HG03354 (cell line): ENCODE measurements at regions not wholly inside any gene's neighbourhood (a gene's known extent, or its start where the extent isn't known, plus 50 kb on each side); places are given as distances from the start of the nearest gene placed in this dataset.

ENCODE experiments used
- ATAC-seq: cut with Tn5 transposase; IDR thresholded peaks from one replicate; pipeline ENCODE4 v1.9.1; 2021; ENCODE audit warnings: mild to moderate bottlenecking; ENCODE audit not compliant: unreplicated experiment, poor library complexity, severe bottlenecking

DNA sequence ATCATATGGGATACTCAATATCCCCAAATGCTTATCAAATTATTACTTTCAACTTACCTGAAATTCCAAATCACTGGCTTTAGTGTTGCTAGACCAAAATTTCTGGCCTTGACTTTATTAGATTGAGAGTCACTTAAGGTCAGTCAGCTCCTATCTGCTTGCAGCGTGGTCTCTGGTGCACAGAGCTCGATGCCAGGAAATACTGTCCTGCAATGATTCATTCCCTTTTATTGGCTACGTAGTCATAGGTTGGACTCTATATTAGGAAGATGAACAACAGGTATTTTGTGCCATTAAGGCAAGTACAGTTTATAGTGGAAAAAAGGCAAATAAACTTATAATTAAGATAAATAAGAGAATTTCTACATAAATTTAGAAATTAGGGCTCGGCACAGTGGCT is 378.6 kb upstream of the MCTP2 start:
- ATAC-seq, result no peak

DNA sequence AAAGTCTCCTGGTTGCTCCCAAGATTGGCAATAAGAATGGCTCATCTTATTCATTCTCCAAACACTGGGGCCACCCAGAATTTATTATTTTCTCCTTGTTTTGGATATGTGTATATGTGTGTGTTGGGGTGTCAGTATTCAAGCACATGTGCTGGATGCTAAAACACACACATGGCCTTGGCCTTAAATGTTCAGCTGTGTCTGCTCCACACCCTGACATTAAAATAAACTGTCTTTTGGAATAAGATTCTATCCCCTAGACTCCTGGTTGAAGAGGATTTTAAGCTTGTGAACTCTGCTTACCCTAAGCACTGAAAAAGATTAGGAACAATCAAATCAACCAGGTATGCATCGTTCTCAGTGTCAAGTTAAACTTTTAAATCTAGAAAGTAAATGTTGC is 382.9 kb upstream of the MCTP2 start:
- ATAC-seq, result no peak

DNA sequence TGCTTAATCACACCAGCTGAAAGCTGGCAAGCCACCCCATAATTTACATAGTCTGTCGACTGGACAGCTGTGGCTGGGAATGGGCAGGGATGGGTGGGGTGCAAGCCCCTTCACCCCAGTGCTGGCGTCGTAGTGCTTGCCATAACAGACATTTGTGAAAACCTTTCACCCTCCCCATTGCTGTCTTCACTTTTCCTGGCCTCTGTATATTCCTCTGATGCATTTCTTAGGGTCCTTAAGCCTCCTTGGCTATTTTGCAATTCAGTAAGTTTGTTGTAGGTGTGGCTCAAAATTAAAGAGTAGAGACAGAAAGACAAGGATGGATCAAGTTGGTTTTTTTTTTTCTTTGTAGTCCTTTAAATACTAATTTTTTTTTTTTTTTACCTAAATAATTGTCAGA is 383.3 kb upstream of the MCTP2 start:
- no peak for ATAC-seq

DNA sequence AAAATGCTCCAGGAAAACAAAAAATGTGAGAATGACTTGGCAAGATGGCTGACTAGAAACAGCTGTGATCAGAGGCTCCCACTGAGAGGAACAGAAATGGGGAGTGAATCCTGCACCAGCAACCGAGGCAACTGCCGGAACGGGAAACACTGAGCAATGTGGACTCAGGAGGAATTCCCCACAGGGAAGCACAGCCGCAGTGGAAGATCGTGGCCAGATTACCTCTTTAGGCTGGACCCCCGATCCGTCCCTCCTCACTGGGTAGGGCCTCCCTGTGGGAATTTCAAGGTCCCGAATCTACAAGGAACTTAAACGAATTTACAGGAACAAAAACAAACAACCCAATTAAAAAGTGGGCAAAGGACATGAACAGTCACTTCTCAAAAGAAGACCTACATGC is 385.2 kb upstream of the MCTP2 start:
- no peak for ATAC-seq

DNA sequence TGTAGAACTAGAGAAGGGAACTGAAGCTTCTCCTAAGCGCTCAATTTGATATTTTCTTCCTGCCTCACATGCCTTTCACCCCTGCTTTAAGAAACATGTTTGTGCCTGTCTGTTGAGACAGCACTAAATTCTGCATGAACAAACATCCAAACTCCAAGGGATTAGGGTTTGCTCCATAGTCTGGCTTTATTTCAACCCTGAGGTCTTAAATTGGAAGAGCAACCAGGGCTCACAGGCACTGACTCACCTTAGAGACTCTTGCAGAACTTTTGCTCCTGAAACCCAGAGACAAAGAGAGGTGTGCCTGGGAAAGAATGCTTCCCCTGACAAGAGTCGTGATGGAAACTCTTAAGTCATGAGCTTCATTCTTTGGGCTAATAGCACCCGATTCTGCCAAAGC is 393.9 kb upstream of the MCTP2 start:
- ATAC-seq, result no peak

DNA sequence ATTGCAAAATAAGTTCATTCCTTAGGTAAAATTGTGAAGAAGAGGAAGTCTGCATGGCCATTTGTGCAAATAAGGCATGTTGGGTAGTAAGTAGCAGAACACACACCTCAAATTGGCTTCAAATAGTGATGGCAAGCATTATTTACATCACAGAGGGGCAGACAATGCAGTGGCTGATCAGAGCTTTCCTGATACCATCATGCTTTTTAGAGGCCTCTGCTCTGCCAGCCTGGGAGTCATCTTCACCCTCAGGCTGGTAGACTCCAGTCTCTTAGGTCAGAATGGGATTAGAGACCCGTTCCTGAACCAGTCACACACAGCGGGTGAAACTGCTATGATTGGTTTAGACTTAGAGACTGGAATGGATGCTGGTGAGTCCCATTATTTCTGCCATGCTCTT is 396.0 kb upstream of the MCTP2 start:
- ATAC-seq, result no peak

DNA sequence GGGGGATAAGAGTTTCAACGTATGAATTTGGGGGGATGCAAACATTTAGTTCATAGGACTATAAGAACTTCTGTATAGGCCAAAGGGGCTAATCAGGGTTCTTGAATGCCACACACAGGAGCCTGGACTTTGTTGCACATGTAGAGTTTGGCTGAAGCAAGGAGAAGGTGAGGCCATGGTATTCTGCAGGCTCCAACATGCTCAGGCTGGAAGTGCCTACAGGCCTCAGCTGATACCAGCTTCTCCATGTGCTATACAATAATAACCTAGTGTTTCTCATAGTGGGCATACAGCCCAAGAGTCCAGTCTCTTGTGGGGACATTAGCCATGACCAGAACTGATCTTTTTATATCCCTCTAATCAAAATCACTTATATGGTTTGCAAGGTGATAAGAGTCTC is 399.7 kb upstream of the MCTP2 start:
- no peak for ATAC-seq

DNA sequence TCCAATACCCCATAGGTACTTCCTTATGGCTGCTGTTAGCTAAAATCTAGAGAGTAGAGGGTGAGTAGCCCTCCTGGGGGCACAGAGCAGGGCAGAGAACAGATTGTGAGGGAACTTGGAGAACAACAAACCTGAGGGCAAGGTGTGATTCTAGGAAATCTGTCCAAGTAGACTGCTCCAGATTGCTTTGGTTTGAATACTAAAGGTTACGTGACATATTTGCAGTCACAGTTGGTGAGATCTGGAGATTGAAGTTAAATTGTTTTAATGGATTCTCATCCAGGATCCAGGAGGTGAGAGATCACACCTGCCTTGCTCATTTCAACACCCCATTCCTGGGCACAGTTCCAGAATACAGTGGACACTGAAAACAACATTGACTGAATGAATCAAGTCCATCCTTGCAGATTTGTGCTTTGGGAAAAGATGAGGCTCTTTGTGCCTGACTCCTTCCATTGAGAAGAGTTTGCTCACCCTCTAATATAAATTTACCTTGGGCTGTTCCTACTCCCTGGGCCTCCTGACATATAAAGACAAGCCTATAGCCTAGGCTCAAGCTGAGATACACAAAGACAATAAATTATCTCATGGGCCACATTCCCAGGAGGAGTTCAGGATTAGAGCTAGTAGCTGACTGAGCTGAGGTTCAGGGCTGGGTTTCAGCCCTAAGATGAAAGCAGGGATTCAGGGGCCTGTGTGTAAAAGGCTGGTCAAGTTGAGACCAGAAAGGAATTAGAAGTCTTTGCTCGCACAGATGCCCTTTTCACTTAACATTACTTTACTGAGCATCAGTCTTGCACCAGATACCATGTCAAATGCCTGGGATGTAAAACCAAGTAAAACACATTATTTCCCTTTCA is 400.9 kb upstream of the MCTP2 start:
- no peak for ATAC-seq

DNA sequence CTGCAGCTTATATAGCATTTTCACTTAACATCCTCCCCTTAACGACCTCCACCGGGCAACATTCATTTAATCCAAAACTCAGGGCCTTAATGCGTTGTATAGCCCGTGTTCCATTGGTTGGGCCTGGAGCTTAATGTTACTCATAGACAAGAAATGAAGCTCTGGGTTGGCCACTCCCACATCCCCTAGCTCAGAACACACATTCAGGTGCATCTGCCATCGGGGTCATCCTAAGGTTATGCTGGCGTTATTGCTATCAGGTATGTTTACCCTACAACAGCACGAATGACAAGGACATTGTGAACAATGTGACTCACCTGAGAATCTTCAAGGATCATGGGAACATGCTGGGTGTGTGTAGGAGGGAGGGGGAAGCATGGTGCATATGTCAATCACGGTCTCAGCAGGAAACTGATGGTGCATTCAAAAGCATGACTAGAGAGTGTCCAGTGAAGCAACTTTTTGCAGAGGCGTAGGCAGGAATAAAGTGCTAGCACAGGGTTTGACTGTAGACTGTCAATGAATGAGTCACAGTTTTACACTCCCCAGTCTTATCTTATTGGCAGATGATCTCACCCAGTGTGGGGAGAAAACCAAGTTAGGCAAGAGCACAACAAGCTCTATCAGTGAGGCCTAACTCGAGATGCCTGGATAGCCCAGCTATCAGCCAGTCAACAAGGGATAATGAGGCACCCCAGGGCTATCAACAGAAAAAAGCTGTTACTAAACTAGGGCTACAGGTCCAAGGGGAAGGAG is 402.1 kb upstream of the MCTP2 start:
- ATAC-seq, result no peak

DNA sequence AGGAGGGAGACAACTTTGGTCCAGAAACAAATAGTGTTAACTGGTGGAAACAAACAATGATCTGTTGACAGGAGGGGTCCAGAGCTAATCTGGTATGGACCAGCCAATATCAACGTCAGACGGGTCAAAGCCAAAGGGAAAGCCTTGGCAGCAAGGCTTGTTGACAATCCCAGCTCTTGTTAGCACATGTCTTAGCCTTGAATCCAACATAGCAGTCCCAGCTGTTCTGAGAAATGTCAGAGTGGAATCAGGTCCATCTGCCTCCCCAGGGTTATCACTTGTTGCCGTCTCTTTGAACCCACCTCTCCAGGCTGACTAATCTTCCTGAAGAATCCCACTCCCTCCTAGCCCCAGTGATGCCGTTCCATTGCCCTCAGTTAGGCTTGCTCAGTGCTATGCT is 404.6 kb upstream of the MCTP2 start:
- no peak for ATAC-seq

DNA sequence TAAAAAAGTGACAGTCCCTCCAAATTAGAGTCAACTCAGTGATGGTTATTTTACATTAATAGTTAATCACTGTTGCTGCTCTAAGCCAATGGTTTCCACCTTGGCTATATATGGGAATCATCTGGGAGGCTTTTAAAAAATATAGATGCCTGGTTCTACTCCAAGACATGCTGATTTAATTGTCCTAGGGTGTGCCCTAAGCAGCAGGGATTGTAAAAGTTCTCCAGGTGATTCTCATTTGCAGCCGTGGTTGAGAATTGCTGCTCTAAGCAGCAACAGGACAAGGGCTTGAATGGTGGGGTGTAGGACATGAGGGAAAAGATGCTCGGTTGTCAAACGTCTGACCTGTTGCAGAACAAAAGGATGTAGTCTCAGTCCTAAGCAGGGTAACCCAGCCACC is 405.1 kb upstream of the MCTP2 start:
- no peak for ATAC-seq

DNA sequence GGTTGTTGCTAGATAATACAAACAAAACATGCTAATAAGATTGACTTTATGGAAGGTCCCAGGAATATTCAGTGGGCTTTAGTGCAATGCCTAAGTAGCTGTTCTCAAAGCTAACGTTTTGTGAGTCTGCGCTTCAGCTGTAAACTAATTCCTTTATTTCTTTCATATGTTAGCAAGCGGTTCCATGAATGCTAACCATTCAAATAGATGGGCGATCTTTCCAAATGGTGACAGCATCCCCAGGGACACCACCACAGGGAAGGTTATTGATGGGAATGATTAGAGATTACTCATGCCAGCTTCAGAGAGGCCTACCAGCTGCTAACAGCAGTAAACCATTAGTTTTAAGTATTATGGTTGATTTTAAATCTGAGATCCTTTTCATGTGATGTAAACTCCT is 405.7 kb upstream of the MCTP2 start:
- no peak for ATAC-seq

DNA sequence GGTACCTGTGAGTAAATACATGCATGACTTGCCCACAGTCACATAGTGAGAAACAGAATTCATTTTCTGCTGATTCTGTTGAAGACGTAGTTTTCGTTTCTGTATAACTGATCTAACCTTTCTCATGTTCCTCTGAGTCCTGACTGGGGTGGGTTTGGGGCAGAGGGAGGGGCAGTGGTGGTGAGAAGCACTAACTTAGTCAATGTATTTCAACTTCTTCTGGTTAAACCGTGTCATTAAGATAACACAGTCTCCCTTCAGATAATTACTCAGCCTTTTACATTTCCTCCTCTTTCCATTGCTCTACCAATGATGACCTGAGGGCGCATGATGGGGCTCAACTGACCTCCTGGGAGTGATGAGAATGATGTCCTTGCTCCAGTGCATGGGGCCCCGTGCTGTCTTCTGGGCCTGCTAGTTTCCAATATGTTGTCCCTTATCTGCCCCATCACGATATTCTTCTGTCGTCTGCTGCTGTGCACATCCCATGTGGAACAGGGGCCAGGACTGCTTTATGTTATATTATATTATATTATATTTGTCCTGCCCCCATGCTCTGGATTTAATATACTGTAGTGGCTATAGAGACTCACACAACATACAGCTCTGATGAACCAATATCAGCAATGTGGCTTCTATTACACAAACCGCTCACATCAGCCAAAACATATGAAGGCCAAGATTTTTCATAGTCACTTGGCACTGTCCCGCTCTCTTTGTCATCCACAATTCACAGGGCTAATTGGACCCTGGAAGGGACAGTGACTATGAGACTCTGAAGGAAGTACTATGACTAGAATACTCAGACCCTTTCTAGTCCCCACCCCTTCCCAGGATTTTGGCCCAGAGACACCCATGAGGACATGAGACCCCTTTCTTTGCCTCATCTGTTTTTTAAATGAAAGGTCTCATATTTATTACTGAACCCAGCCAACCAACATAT is 407.1 kb upstream of the MCTP2 start:
- no peak for ATAC-seq

DNA sequence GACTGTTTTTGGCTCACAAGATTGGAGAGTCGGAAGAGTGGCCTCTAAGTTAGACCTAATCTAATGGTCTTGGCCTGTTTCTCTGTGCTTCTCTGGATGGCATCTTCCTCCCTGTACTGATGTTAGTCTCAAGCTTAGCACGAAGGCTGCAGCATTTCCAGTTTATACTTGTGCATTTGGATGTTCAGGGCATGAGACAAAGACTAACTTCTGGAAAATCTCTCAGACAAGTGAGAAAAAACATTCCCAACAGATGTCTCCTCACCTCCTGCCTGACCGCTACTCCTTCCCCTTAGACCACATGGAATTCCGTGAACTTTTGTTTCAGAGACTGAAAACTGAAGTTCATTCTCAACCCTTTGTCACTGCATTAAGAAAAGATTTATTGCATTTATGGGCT is 410.8 kb upstream of the MCTP2 start:
- ATAC-seq, result no peak

DNA sequence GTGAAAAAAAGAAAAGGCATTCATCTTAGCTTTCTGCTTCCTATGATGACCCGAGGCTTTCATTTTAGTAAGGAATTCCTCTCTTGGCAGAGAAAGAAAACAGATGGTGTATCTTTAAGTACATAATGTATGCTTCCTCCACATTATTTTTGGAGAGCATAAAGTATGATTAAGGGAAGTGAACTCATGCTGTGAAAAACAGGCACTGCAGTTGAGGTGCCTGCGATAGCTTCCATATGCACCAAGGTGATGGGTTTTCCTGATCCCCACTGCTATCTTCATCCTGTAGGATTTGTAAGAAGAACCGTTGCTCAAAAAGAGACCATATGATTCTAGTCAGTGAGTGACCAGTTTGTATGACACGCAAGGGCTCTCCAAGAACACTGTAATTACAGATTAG is 411.5 kb upstream of the MCTP2 start:
- ATAC-seq, result no peak

DNA sequence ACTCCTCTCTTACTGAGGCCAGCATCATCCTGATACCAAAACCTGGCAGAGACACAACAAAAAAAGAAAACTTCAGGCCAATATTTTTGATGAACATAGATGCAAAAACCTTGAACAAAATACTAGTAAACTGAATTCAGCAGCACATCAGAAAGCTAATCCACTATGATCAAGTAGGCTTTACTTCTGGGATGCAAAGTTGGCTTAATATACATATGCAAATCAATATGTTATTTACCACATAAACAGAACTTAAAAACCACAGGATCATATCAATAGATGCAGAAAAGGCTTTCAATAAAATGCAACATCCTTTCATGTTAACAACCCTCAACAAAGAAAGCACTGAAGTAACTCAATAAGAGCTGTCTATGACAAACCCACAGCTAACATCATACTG is 414.5 kb upstream of the MCTP2 start:
- ATAC-seq, result no peak

DNA sequence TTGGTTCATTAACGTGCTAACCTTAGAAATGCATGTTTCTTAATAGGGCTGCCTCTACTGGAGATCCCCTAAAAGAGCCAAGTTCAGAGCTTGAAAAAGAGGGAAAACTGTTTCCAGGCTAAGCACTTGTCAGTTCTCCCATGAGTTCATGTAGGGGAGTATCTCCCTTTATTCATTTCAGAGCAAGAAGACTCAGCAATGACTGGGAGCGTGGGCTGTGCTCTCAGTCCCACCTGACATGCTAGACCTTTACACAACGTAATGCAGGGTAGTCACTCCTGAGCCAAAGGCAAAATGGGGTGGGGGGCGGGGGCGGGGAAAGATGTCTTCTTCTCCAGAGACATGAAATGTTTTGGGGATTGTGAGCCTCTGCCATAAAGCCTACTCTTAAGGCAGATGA is 420.1 kb upstream of the MCTP2 start:
- no peak for ATAC-seq

DNA sequence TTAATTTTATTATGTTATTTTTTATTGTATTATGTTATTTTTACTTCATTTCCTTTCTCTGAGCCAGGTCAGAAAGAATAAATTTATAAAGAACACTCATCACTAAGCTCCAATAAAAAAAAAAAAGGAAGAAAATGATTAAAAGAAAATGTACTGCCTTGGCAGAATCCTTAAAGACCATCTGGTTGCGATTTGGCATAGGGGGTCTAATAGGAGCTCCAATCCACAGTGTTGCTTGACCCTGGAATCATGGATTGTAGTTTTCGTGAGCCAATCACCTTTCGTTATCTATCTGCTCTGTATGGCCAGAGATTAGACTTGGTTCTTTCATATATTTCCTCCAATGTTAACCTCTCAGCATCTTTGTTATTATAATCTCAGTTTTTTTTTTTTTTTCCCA is 421.8 kb upstream of the MCTP2 start:
- ATAC-seq, result no peak

DNA sequence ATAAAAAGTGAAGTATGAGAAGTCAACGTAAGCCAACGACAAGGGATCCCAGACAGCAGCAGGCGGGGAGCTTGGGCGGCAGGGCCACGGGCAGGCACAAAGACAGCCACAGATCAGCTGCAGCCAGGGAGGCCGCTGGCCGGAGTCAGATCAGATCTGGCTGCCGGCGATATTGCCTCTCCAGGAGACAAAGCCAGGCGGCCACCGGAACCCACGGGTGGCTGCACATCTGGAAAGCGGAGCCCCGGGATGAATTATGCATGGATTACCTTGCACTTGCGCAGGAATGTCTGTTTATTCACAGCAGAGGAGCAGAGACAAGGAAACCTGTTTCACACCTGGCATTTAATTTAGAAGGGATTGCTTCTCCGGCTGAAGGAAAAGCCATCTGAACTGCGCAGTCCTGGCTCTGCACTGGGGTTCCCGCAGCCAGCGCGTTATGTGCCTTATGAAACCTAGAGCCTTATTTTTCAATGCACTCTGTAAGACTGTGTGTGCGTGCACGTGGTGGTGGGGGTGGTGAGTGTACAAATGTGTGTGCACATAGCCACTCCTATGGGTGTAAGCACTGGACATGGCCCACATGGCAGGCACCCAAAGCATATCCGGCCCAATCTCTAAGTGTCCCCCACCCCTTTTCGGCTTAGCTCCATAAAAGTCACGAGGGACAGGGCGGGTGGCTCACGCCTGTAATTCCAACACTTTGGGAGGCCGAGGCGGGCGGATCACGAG is 427.8 kb upstream of the MCTP2 start:
- no peak for ATAC-seq

DNA sequence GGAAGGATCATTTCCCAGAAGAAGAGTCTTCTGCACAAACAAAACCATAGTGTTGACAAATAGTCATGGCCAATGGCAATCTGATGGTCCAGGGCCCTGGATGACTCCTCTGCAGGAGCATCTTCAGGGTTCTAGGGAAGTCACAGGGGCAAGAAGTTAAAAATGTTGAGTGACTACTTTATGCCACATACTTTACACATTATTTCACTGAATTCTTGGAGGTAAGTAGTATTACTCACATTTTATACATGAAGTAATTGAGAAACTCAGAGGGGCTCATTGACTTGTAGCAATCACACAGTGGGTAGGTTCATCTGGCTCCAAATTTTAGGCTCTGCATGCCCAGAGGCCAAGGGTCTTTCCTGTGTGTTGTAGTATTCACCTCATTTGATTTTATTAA is 430.2 kb upstream of the MCTP2 start:
- no peak for ATAC-seq
